ENCODE measurements at regions not wholly inside any gene's neighbourhood (a gene's known extent, or its start where the extent isn't known, plus 50 kb on each side); places are given as distances from the start of the nearest gene placed in this dataset.

GRCh38 chr1:2893473-2894120 is 92.1 kb upstream of the TTC34 start:
- TF ChIP-seq, protein P1, sequence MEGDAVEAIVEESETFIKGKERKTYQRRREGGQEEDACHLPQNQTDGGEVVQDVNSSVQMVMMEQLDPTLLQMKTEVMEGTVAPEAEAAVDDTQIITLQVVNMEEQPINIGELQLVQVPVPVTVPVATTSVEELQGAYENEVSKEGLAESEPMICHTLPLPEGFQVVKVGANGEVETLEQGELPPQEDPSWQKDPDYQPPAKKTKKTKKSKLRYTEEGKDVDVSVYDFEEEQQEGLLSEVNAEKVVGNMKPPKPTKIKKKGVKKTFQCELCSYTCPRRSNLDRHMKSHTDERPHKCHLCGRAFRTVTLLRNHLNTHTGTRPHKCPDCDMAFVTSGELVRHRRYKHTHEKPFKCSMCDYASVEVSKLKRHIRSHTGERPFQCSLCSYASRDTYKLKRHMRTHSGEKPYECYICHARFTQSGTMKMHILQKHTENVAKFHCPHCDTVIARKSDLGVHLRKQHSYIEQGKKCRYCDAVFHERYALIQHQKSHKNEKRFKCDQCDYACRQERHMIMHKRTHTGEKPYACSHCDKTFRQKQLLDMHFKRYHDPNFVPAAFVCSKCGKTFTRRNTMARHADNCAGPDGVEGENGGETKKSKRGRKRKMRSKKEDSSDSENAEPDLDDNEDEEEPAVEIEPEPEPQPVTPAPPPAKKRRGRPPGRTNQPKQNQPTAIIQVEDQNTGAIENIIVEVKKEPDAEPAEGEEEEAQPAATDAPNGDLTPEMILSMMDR (conservative IDR thresholded peaks at IDR 0.05; ENCODE audit: low read depth, low read length): no peak
- TF ChIP-seq EZH2 (IDR thresholded peaks at IDR 0.05; ENCODE audit: low read length, unreplicated experiment): no peak

Data from PC-3 (cell line).